Stimulated activated CD8-positive, alpha-beta memory T cell treated with anti-CD3 and anti-CD28 coated beads, Interleukin-2, amount 100 ng/mL, for 48 hours (primary cell): ENCODE measurements at regions not wholly inside any gene's neighbourhood (a gene's known extent, or its start where the extent isn't known, plus 50 kb on each side); places are given as distances from the start of the nearest gene placed in this dataset.

Source experiments
- DNase-seq, 2 donors: peaks; one replicate each; pipeline ENCODE4 v3.0.0-alpha.2; 2020; ENCODE audit warnings: low read depth in 2 of 2

- no peak for DNase-seq
These were observed 333.8 kb downstream of the NUF2 start for GRCh38 chr1:163655565-163655964.

DNA sequence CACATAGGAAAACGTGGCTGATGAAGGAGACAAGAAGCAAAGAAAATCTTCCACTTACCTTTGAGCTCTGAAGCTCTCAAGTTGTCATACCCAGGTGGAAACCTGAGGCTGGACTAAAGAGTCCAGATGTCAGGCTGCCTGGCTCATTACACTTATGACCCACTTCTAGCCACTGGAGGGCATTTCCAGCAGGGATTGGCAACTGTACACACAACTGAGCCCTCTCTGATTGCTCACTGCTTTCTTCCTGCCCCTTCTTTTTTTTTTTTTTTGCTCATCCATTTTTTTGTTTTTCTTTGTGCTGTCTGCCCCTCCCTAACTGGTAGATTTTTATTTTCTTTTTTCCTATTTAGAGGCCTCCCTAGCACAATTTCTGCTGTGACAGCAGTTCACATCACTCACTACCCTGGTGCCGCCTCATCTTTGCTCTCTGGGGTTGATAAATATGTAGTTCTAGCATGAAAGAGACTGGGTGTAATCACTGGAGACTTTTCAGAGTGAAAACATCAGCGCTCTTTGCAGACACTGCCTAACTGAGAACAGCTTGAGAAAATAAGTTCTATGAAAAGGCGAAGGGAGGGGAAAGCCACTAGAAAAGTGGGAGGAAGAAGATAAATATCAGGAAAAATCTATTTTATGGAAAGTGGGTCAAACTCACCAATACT, 334.5 kb downstream of the NUF2 start:
- no peak for DNase-seq

DNA sequence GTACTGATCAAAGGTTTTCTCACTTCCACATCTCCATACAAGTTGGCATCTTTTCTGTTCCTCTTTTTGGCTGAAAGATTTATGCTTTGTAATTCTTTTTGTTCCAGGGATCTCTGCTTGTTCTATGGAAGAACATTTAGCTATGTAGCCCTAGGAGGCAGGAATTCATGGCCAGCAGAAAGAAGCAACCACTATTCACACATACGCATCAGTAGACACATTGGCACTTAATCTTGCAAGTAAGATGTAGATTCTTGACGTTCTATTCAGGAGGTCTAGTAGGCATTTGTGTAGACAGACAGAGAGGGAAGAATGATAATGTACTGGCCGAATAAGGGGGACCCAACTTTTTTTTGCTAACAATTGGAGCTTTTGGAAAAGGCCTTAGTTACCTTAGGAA, 336.0 kb downstream of the NUF2 start:
- DNase-seq: no peak

DNA sequence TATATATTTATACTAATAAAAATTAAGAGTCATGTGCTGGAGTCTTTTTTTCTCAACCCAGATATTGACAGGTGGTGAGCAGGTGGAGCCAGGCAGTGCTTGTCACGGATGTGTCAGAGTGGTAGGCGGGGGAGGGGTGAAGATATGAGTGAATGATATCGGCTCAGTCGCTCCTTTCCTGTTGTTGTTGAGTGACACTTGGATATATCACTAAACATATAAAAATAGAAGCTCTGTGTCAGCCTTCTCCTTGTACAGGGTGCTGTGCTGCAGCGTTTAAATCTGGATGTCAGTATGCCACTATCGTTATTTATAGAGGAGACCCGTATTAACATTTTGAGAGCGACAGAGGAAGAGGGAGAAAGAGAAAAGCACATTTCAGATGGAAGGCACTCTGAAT, 339.6 kb downstream of the NUF2 start:
- DNase-seq: no peak

GRCh38 chr1:163664671-163665335, 343.0 kb downstream of the NUF2 start:
- DNase-seq: no peak

DNA sequence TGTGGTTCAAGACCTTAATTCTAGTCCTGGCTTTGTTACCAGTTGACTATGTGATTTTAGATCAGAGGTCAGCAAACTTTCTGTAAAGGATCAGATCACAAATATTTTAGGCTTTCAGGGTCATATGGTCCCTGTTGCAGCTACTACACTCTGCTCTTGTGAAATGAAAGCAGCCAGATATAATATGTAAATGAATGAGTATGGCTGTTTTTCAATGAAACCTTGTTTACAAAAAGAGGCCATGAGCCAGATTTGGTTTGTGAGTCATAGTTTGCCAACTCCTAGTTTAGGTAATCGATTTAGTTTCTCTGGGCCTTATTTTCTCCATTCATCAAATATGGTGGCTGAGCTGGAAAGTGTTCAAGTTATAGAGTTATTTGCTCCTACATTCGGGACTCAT, 346.7 kb downstream of the NUF2 start:
- no peak for DNase-seq

- DNase-seq: no peak
These were observed 349.4 kb downstream of the NUF2 start for GRCh38 chr1:163670989-163671757.

- no peak for DNase-seq
These were observed 351.4 kb downstream of the NUF2 start for GRCh38 chr1:163672976-163673758.

DNA sequence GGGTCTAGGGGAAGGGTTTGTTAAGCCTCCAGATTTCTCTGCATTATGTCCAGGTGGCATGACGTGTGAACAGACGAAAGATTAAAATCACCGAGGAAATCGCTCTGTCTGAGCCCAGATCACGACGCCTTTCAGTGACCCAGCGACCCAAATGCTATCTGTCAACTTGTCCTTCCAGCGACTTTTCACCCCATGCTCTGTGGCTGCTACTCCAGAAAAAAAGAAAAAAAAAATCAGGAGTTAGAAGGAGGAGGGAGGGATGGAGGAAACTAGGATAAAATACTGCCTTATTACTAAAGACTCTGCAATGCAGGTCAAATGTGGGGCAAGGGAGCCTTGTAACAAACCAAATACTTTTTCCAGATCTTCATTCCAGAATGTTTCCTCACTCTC, 352.0 kb downstream of the NUF2 start:
- no peak for DNase-seq

- DNase-seq: no peak
These were observed 352.5 kb downstream of the NUF2 start for GRCh38 chr1:163674236-163674635.

- no peak for DNase-seq
These were observed 363.0 kb downstream of the NUF2 start for GRCh38 chr1:163684785-163685184.

DNA sequence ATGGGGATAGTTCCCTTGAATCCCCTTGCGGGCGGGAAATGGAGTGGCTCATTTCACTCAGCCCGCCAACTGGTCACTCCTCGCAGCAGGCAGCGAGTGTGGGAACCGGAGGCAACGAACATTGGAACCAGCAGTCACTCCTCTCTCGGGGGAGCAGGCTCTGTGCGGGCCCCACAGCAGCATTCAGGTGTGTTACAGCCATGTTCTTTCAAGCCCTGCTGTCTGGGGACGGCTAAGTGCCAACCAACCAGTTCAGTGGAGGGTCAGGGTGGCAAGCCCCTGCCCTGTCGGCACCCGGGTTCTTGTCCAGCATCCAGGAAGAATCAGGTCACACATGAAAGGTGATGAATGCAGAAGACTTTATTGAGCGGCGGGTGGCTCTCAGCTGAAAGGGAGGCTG, 370.5 kb downstream of the NUF2 start:
- DNase-seq: no peak

- no peak for DNase-seq
These were observed 375.4 kb downstream of the NUF2 start for GRCh38 chr1:163697137-163697536.

GRCh38 chr1:163701783-163702374, 380.1 kb downstream of the NUF2 start:
- DNase-seq: no peak

- no peak for DNase-seq
These were observed 382.0 kb downstream of the NUF2 start for GRCh38 chr1:163703794-163704193.

DNA sequence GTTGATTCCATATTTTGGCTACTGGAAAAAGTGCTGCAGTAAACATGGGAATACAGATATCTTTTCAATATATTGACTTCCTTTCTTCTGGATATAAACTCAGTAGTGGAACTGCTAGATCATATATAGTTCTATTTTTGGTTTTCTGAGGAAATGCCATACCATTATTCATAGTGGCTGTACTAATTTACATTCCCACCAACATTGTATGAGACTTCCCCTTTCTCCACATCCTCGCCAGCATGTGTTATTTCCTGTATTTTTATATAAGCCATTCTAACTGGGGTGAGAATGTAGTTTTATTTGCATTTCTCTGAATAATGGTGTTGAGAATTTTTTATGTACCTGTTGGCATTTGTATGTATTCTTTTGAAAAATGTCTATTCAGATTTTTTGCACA, 385.2 kb downstream of the NUF2 start:
- no peak for DNase-seq

DNA sequence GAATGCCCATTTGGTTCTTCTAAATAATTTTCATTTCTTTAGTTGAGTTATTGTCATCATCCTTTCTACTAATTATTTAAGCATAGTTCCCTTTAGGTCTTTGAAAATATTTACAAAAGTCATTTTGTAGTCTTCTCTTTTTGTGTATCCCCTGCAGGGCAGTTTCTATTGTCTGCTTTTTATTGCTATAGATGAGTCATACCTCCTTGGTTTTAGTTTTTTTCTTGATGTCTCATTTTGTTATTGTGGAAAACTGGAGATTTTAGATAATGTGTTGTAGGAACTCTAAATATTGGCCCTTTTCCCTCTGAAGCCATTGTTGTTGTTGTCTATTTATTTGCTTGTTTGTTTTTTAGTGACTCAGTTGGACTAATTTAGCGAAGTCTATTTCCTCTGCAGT, 387.9 kb downstream of the NUF2 start:
- no peak for DNase-seq

GRCh38 chr1:163712321-163712720, 390.6 kb downstream of the NUF2 start:
- DNase-seq: no peak

DNA sequence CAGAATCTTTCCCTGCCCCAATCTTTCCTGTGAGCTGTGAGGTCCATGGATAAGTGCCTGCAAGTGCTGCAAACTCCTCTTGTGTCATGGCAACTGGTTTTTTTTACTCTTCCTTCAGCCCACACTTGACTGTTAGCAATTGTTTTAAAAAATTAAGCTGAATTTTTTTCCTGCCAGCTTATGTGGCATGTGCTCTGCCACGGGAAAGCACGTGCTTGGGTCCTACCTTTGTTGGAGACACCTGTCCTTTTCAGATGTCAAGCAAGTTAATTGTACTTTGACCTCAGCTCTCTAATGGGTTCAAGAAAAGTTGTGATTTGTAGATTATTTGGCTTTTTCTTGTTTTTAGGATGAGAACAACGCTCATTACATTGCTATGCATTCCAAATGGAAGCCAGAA, 398.5 kb downstream of the NUF2 start:
- no peak for DNase-seq

DNA sequence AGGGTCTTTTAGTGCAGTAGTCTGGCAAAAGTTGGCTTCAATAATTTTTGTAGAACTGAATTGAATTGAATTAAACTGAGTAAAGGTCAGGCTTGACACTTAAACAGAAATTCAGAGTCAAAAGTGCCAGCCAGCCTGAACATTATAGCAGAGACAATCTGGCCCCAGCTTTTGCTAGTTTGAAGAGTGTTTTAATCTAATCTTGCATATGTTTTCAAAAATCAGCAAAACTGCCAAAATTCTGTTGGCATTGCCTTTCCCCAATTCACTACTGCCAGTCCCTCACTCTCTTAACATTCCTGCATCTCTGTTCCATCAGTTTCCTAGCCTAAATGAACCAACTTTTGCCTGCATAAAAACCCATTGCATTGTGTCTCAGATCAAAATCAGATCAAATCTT, 403.8 kb downstream of the NUF2 start:
- DNase-seq: no peak

- no peak for DNase-seq
These were observed 408.7 kb downstream of the NUF2 start for GRCh38 chr1:163730411-163730821.

DNA sequence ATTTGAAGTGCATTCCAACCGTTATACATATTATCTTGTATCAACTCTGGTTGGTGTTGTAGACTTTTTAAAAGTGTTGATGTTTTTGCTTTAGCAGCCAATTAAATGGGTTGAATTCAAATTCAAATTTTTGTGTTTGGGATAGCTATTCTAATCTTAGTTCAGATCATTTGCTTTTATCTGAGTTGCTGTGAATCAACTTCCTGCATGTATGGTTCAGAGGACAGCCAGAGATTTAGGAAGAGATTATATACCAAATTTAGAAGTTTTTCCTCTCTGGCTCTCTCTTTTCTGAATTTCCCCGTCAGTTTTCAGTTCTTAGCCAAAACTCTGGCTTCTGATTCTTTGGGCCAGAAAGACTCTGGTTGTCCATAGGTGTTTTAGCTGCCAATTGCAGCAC, 415.5 kb downstream of the NUF2 start:
- DNase-seq: no peak
